Ishikawa (cell line): ENCODE measurements at regions not wholly inside any gene's neighbourhood (a gene's known extent, or its start where the extent isn't known, plus 50 kb on each side); places are given as distances from the start of the nearest gene placed in this dataset.

Source experiments
- CEBPB ChIP-seq: IDR thresholded peaks from 2 replicates; pipeline ENCODE4 v1.6.1; 2012
- CREB1 ChIP-seq: IDR thresholded peaks from 2 replicates; pipeline ENCODE4 v1.6.1; 2012; ENCODE audit warnings: low read depth
- EP300 ChIP-seq: IDR thresholded peaks from 2 replicates; pipeline ENCODE4 v1.6.1; 2012; ENCODE audit warnings: borderline replicate concordance
- FOXM1 ChIP-seq: IDR thresholded peaks from 2 replicates; pipeline ENCODE4 v1.6.1; 2012; ENCODE audit warnings: low read depth, borderline replicate concordance
- NFIC ChIP-seq: IDR thresholded peaks from 2 replicates; pipeline ENCODE4 v1.6.1; 2012
- RAD21 ChIP-seq: IDR thresholded peaks from 2 replicates; pipeline ENCODE4 v1.6.1; 2012; ENCODE audit warnings: low read depth
- YY1 ChIP-seq: IDR thresholded peaks from 2 replicates; pipeline ENCODE4 v1.6.1; 2012; ENCODE audit warnings: low read depth
- TF ChIP-seq, protein P1 (sequence below): IDR thresholded peaks from 2 replicates; pipeline ENCODE4 v1.6.1; 2012

DNA sequence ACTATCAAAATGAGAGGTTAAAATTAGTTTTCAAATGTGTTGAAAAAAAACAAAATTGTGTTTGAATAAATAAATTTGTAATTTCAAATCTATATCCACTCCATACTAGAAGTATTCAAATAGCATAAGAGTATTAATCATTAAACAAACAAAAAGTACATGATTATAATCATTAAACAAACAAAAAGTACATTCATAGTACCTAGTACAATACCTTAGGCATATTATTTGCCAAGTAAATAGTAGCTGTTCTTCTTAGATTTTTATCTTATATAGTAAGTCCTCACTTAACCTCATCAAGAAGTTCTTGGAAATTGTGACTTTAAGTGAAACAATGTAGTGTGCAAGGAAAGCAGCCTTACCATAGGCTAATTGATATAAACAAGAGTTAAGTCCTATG is 349.3 kb upstream of the VWC2 start:
- TF ChIP-seq FOXM1 (no peak), CEBPB (no peak), EP300 (no peak), NFIC (no peak), YY1 (no peak), RAD21 (no peak), CREB1 (no peak)
- TF ChIP-seq, protein P1, sequence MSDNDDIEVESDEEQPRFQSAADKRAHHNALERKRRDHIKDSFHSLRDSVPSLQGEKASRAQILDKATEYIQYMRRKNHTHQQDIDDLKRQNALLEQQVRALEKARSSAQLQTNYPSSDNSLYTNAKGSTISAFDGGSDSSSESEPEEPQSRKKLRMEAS = no peak
